Activated naive CD8-positive, alpha-beta T cell treated with anti-CD3 and anti-CD28 coated beads for 36 hours (primary cell): ENCODE measurements at regions not wholly inside any gene's neighbourhood (a gene's known extent, or its start where the extent isn't known, plus 50 kb on each side); places are given as distances from the start of the nearest gene placed in this dataset.
"Not testable (repeated sequence)": the region's sequence is repeated elsewhere in the genome, so short reads cannot be mapped to it uniquely, and the experiment has no call there.

Source experiments
- DNase-seq: peaks from one replicate; pipeline ENCODE4 v3.0.0; 2021
- H3K27ac Mint-ChIP-seq: one replicate; pipeline ENCODE4 v1.8.0; 2022; ENCODE audit warnings: mild to moderate bottlenecking, moderate library complexity, mixed read lengths
- H3K27me3 Mint-ChIP-seq: one replicate; pipeline ENCODE4 v1.8.0; 2022; ENCODE audit warnings: mild to moderate bottlenecking, mixed read lengths
- H3K36me3 Mint-ChIP-seq: one replicate; pipeline ENCODE4 v1.8.0; 2021; ENCODE audit warnings: mild to moderate bottlenecking, mixed read lengths
- H3K4me1 Mint-ChIP-seq: one replicate; pipeline ENCODE4 v1.8.0; 2021; ENCODE audit warnings: mixed read lengths
- H3K4me3 Mint-ChIP-seq: one replicate; pipeline ENCODE4 v1.8.0; 2022; ENCODE audit warnings: mild to moderate bottlenecking, moderate library complexity, mixed read lengths
- H3K9me3 Mint-ChIP-seq: one replicate; pipeline ENCODE4 v1.8.0; 2022; ENCODE audit warnings: mixed read lengths

DNA sequence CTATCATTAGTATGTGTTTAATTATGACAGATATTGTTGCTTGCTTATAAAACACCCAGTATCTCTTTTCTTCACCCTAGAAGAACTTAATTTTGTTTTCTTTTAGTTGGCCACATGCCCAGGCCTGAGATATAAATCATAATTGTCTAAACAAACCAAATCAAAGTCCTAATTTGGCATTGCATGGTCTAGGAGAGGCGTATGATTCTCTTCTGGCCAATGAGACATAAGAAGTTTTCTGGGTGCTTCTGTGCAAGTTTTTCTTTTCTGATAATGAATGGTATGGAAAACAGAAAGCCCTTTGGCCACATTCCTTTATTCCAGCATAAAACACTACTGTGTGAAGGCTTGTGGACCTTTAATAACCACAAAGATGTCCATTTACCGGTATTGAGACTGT lies 192.9 kb upstream of the CTSO start:
- Mint-ChIP-seq H3K9me3 (no peaks in the 10 kb centered on the region), H3K4me1 (no peaks in the 10 kb centered on the region), H3K27me3 (no peaks in the 10 kb centered on the region), H3K4me3 (no peak overlapping the region), H3K36me3 (no peaks in the 10 kb centered on the region), H3K27ac (no peak overlapping the region)
- no peak for DNase-seq

DNA sequence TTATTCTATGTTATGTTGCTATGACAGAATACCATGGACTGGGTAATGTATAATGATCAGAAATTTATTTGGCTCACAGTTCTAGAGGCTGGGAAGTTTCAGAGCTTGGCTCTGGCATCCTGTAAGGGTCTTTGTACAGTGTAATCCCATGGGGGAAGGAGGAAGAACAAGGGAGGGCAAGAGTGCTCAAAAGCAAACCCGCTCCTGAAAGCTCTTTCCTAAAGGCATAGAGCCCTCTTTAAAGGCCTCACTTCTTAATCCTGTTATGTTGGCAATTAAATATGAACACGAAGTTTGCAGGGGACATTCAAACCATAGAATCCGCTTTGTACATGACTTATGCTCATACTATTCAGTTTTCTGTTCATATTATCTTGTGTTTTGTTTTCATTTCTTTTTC lies 191.3 kb upstream of the CTSO start:
- no peak for DNase-seq
- Mint-ChIP-seq H3K36me3 (no peaks in the 10 kb centered on the region), H3K27me3 (no peaks in the 10 kb centered on the region), H3K27ac (no peak overlapping the region), H3K9me3 (no peaks in the 10 kb centered on the region), H3K4me3 (no peak overlapping the region), H3K4me1 (no peaks in the 10 kb centered on the region)

GRCh38 chr4:156138781-156139280 lies 185.2 kb upstream of the CTSO start:
- Mint-ChIP-seq H3K4me1 (no peaks in the 10 kb centered on the region), H3K27ac (no peak overlapping the region), H3K4me3 (no peak overlapping the region), H3K9me3 (no peaks in the 10 kb centered on the region), H3K27me3 (no peaks in the 10 kb centered on the region), H3K36me3 (no peaks in the 10 kb centered on the region)
- no peak for DNase-seq

GRCh38 chr4:156137679-156138473 lies 184.2 kb upstream of the CTSO start:
- no peaks in the 10 kb centered on the region for H3K9me3 Mint-ChIP-seq
- no peak overlapping the region for H3K4me3 Mint-ChIP-seq
- H3K27me3 Mint-ChIP-seq = no peaks in the 10 kb centered on the region
- no peak overlapping the region for H3K27ac Mint-ChIP-seq
- no peak for DNase-seq
- H3K4me1 Mint-ChIP-seq = no peaks in the 10 kb centered on the region
- no peaks in the 10 kb centered on the region for H3K36me3 Mint-ChIP-seq

DNA sequence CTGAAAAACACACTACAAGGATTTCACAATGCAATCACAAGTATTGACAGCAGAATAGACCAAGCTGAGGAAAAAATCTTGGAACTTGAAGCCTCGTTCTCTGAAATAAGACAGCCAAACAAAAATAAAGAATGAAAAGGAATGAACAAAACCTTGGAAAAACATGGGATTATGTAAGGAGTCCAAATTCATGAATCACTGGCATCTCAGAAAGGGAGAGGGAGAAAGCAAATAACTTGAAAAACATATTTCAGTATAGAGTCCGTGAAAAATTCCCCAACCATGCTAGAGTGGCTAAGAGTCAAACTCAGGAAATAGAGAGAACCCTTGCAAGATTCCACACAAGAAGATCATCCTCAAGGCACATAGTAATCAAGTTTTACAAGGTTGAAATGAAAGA lies 178.5 kb upstream of the CTSO start:
- H3K9me3 Mint-ChIP-seq = no peaks in the 10 kb centered on the region
- H3K4me1 Mint-ChIP-seq = no peaks in the 10 kb centered on the region
- no peak overlapping the region for H3K4me3 Mint-ChIP-seq
- H3K27me3 Mint-ChIP-seq = no peaks in the 10 kb centered on the region
- H3K27ac Mint-ChIP-seq = no peak overlapping the region
- DNase-seq = no peak
- no peaks in the 10 kb centered on the region for H3K36me3 Mint-ChIP-seq

GRCh38 chr4:156128616-156129015 lies 174.9 kb upstream of the CTSO start:
- no peak overlapping the region for H3K4me3 Mint-ChIP-seq
- no peaks in the 10 kb centered on the region for H3K27me3 Mint-ChIP-seq
- DNase-seq = no peak
- no peaks in the 10 kb centered on the region for H3K36me3 Mint-ChIP-seq
- H3K27ac Mint-ChIP-seq = no peak overlapping the region
- no peaks in the 10 kb centered on the region for H3K4me1 Mint-ChIP-seq
- peaks cover 9% of the 10 kb centered on the region for H3K9me3 Mint-ChIP-seq

DNA sequence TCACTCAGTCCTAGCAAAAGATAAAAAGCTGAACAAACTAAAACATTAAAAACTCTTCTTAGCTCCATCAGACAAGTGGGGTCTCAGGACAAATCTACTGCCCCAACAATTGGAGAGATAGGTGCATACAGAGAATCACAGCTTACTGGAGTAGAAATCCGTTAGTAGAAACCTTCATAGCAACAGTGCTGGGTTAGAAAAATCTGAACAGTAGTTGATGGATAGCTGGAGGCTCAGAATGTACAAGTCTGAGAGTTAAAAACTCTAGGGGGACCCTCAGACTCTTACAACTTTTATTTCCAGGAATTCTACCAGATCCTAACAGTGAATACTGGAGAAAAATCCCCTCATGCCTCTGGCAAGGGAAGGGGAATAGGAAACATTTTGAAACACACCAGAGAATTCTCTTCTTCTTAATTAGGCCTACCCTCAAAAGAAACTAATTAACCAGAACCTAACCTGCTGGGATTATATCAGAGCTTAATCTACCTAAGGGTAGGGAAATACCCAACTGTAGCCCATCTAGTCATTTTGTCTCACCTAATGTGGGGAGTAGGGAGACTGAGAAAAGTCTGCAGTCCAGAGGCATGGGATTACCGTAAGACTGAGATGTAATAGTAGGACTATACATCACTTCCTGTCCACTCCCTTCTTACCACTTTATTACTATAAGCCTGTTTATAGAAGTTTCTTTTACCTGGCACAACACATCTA lies 165.0 kb upstream of the CTSO start:
- Mint-ChIP-seq H3K27me3 (no peaks in the 10 kb centered on the region), H3K4me3 (no peak overlapping the region), H3K4me1 (no peaks in the 10 kb centered on the region)

DNA sequence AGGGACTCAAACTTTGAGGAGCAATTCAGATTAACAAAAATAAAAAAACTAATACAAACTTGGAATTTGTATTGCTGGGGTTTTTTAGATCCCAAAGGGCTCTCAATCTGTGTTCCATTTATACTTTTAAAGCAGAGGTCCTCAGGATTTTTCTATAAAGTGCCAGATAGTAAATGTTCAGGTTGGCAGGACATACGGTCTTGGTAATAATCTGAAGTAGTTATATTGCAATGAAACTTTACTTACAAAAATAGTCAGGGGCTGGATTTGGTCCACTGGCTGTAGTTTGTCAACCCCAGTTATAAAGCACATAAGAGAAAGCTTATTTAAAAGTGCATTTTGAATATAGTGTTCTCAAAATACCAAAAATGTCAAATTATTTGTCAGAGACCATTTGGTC lies 164.1 kb upstream of the CTSO start:
- no peaks in the 10 kb centered on the region for H3K36me3 Mint-ChIP-seq
- no peaks in the 10 kb centered on the region for H3K4me1 Mint-ChIP-seq
- H3K27me3 Mint-ChIP-seq = no peaks in the 10 kb centered on the region
- no peak overlapping the region for H3K27ac Mint-ChIP-seq
- H3K4me3 Mint-ChIP-seq = no peak overlapping the region
- no peak for DNase-seq
- H3K9me3 Mint-ChIP-seq = no peaks in the 10 kb centered on the region

More for the DNA sequence above, 165.0 kb upstream of the CTSO start:
- Mint-ChIP-seq H3K9me3 (no peaks in the 10 kb centered on the region), H3K36me3 (no peaks in the 10 kb centered on the region), H3K27ac (no peak overlapping the region)
- no peak for DNase-seq

- Mint-ChIP-seq H3K27me3 (no peaks in the 10 kb centered on the region), H3K9me3 (no peaks in the 10 kb centered on the region), H3K4me1 (no peaks in the 10 kb centered on the region), H3K4me3 (no peak overlapping the region), H3K27ac (no peak overlapping the region), H3K36me3 (no peaks in the 10 kb centered on the region)
- no peak for DNase-seq
Measured at GRCh38 chr4:156116991-156117390, 163.3 kb upstream of the CTSO start.

DNA sequence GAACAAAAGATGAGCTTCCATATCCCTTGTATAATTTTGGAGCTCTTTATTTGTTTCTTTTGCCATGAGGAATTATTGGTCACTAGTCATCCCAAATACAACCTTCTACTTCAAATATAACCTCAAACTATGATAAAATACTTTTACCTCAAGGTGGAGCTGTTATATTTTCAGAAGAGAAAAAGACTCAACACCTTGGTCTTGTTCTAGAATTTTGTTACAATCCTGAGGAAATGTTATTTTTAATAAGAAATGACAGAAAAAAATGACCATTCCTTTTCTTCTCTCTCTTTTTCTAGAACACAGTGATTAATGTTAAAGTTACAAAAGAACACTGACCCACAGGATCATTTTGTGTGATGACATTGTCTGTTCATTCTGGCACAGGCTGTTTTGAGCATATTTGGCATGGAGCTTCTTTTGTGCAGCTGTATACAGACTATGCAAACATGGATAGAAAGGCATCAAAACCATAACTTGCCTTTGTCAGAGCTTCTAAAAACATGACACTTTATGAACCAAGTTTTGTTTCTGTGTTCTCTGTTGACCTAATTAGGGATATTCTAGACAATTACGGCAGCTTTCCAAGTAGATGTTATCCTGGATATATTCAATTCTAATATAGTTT lies 159.6 kb upstream of the CTSO start:
- DNase-seq = no peak
- Mint-ChIP-seq H3K9me3 (no peaks in the 10 kb centered on the region), H3K4me3 (no peak overlapping the region), H3K27ac (no peak overlapping the region), H3K27me3 (no peaks in the 10 kb centered on the region), H3K4me1 (no peaks in the 10 kb centered on the region), H3K36me3 (no peaks in the 10 kb centered on the region)

GRCh38 chr4:156111686-156112085 lies 158.0 kb upstream of the CTSO start:
- H3K27ac Mint-ChIP-seq = no peak overlapping the region
- no peak overlapping the region for H3K4me3 Mint-ChIP-seq
- DNase-seq = no peak
- no peaks in the 10 kb centered on the region for H3K36me3 Mint-ChIP-seq
- no peaks in the 10 kb centered on the region for H3K4me1 Mint-ChIP-seq
- no peaks in the 10 kb centered on the region for H3K27me3 Mint-ChIP-seq
- no peaks in the 10 kb centered on the region for H3K9me3 Mint-ChIP-seq

DNA sequence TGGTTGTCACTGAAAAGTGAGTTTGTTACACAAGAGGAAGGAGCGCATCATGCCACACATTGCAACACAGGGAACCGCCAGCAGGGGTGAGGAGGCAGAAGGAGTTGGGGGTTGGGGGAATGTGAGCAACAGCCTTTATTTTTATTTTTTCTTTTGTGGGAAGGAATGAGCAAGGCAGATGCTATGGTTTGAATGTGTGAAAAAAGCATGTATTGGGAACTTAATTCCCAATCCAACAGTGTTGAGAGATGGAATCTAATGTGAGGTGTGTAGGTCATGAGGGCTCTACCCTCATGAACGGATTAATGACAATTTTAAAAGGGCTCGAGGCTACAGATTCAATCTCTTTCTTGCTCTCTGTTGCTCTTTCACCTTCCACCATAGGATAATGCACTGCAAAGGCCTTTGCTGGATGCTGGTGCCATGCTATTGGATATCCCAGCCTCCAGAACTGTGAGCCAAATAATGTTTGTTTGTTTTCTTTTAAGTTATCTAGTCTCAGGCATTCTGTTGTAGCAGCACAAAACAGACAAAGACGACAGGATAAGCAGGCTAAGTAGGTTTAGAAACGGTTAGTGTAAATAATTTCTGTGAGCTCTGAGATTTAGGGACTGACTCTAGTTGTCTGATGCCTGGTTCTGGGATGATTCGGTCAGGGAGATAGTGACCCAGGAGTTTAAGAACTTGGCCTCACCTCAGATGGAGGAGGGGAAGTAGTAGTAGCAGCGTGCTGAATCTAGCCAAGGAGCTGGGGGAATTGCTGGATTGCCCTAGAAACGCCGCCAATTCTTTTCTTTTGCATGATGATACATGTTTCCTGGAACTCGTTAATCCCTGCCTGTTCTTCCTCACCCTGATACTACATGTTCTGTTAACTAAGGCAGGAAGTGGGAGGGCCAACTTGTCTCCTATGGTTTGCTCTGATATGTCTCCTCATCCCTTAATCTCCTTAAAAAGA lies 156.6 kb upstream of the CTSO start:
- no peak overlapping the region for H3K27ac Mint-ChIP-seq
- H3K4me3 Mint-ChIP-seq = no peak overlapping the region
- H3K27me3 Mint-ChIP-seq = no peaks in the 10 kb centered on the region
- H3K4me1 Mint-ChIP-seq = no peaks in the 10 kb centered on the region
- H3K9me3 Mint-ChIP-seq = no peaks in the 10 kb centered on the region
- DNase-seq = no peak
- no peaks in the 10 kb centered on the region for H3K36me3 Mint-ChIP-seq

GRCh38 chr4:156109087-156109486 lies 155.4 kb upstream of the CTSO start:
- H3K27me3 Mint-ChIP-seq, H3K4me3 Mint-ChIP-seq, H3K36me3 Mint-ChIP-seq, H3K9me3 Mint-ChIP-seq, DNase-seq, H3K4me1 Mint-ChIP-seq, H3K27ac Mint-ChIP-seq: not testable (repeated sequence)

DNA sequence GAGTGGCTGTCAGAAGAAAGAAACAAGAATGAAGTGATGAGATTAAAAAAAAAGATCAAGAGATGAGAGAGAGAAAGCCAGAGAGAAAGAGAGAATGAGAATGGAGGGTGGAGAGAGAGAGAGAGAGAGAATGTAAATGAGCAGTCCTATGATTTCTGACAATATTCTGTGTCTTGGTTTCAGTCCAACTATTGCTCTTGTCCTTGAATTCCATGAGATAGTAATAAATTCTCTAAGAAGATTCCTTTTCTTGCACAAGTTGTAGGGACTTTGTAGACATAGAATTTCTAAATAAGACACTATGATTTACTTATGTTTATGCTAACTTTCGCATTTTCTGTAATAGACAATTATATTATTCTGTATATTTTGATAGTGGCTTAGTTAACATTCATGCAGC lies 149.6 kb upstream of the CTSO start:
- Mint-ChIP-seq H3K4me3 (no peak overlapping the region), H3K4me1 (no peaks in the 10 kb centered on the region), H3K36me3 (no peaks in the 10 kb centered on the region), H3K27ac (no peak overlapping the region), H3K9me3 (no peaks in the 10 kb centered on the region), H3K27me3 (no peaks in the 10 kb centered on the region)
- no peak for DNase-seq

GRCh38 chr4:156102411-156102810 lies 148.7 kb upstream of the CTSO start:
- Mint-ChIP-seq H3K27me3 (no peaks in the 10 kb centered on the region), H3K4me3 (no peak overlapping the region), H3K27ac (no peak overlapping the region), H3K36me3 (no peaks in the 10 kb centered on the region), H3K9me3 (no peaks in the 10 kb centered on the region), H3K4me1 (no peaks in the 10 kb centered on the region)
- DNase-seq = no peak
